Stimulated activated naive B cell treated with anti-CD40 and anti-IgM and Interleukin-4, amounts not matched to agents 10 μg/mL and 1 μg/mL and 100 μg/mL, for 72 hours (primary cell): ENCODE measurements at regions not wholly inside any gene's neighbourhood (a gene's known extent, or its start where the extent isn't known, plus 50 kb on each side); places are given as distances from the start of the nearest gene placed in this dataset.
"Not testable (repeated sequence)": the region's sequence is repeated elsewhere in the genome, so short reads cannot be mapped to it uniquely, and the experiment has no call there.

Experiments
- ATAC-seq, 2 donors: fragments of 150-1000 bp; cut with Tn5 transposase; replicated peaks; 2 replicates each; pipeline ENCODE4 v1.10.0; 2021; ENCODE audit warnings: moderate library complexity in 1 of 2
- DNase-seq: peaks from one replicate; pipeline ENCODE4 v3.0.0; 2021
- H3K27ac Mint-ChIP-seq: one replicate; pipeline ENCODE4 v1.8.0; 2022; ENCODE audit warnings: mild to moderate bottlenecking, mixed read lengths
- H3K27me3 Mint-ChIP-seq, 2 donors: one replicate each; pipeline ENCODE4 v1.8.0; 2022; ENCODE audit warnings: mixed read lengths in 2 of 2
- H3K36me3 Mint-ChIP-seq, 2 donors: one replicate each; pipeline ENCODE4 v1.8.0; 2022; ENCODE audit warnings: mixed read lengths in 2 of 2, mild to moderate bottlenecking in 1 of 2
- H3K4me1 Mint-ChIP-seq, 2 donors: one replicate each; pipeline ENCODE4 v1.8.0; 2022; ENCODE audit warnings: mixed read lengths in 2 of 2, mild to moderate bottlenecking in 1 of 2
- H3K4me3 Mint-ChIP-seq, 2 donors: one replicate each; pipeline ENCODE4 v1.8.0; 2022; ENCODE audit warnings: mild to moderate bottlenecking in 2 of 2, mixed read lengths in 2 of 2, moderate library complexity in 1 of 2
- H3K9me3 Mint-ChIP-seq, 2 donors: one replicate each; pipeline ENCODE4 v1.8.0; 2022; ENCODE audit warnings: mixed read lengths in 2 of 2, mild to moderate bottlenecking in 1 of 2

GRCh38 chr11:23423104-23423503 lies 562.8 kb upstream of the CCDC179 start:
- DNase-seq = no peak
- no peak for ATAC-seq
- Mint-ChIP-seq H3K27ac (no peak overlapping the region), H3K4me1 (no peaks in the 10 kb centered on the region), H3K27me3 (no peaks in the 10 kb centered on the region), H3K36me3 (no peaks in the 10 kb centered on the region), H3K4me3 (no peak overlapping the region), H3K9me3 (peaks cover 3 to 8% of the 10 kb centered on the region in 2 donors)

GRCh38 chr11:23423656-23424055 lies 563.4 kb upstream of the CCDC179 start:
- Mint-ChIP-seq H3K4me1 (no peaks in the 10 kb centered on the region), H3K27ac (no peak overlapping the region), H3K9me3 (peaks cover 3 to 8% of the 10 kb centered on the region in 2 donors), H3K36me3 (no peaks in the 10 kb centered on the region), H3K27me3 (no peaks in the 10 kb centered on the region), H3K4me3 (no peak overlapping the region)
- DNase-seq (no peak), ATAC-seq (no peak)

- H3K27ac Mint-ChIP-seq = no peak overlapping the region
- DNase-seq = no peak
- H3K9me3 Mint-ChIP-seq = peaks cover 5 to 13% of the 10 kb centered on the region in 2 donors
- H3K4me1 Mint-ChIP-seq = no peaks in the 10 kb centered on the region
- H3K36me3 Mint-ChIP-seq = no peaks in the 10 kb centered on the region
- H3K4me3 Mint-ChIP-seq = no peak overlapping the region
- no peaks in the 10 kb centered on the region for H3K27me3 Mint-ChIP-seq
- no peak for ATAC-seq
These were observed 565.1 kb upstream of the CCDC179 start for GRCh38 chr11:23425381-23425780.

GRCh38 chr11:23429569-23429968 lies 569.3 kb upstream of the CCDC179 start:
- Mint-ChIP-seq H3K4me1 (no peaks in the 10 kb centered on the region), H3K27me3 (no peaks in the 10 kb centered on the region), H3K27ac (no peak overlapping the region), H3K4me3 (no peak overlapping the region), H3K36me3 (no peaks in the 10 kb centered on the region), H3K9me3 (peaks cover 6 to 13% of the 10 kb centered on the region in 2 donors)
- no peak for ATAC-seq
- DNase-seq = no peak

- Mint-ChIP-seq H3K4me1 (no peaks in the 10 kb centered on the region), H3K9me3 (peaks cover 0 to 13% of the 10 kb centered on the region in 2 donors), H3K36me3 (no peaks in the 10 kb centered on the region), H3K4me3 (no peak overlapping the region), H3K27me3 (no peaks in the 10 kb centered on the region), H3K27ac (no peak overlapping the region)
- ATAC-seq (no peak), DNase-seq (no peak)
These were observed 593.2 kb upstream of the CCDC179 start for GRCh38 chr11:23453522-23453921.

GRCh38 chr11:23455321-23455891 lies 595.1 kb upstream of the CCDC179 start:
- H3K9me3 Mint-ChIP-seq = peaks cover 0 to 11% of the 10 kb centered on the region in 2 donors
- no peak overlapping the region for H3K4me3 Mint-ChIP-seq
- H3K27me3 Mint-ChIP-seq = no peaks in the 10 kb centered on the region
- H3K27ac Mint-ChIP-seq = no peak overlapping the region
- ATAC-seq = no peak
- no peak for DNase-seq
- H3K36me3 Mint-ChIP-seq = no peaks in the 10 kb centered on the region
- H3K4me1 Mint-ChIP-seq = no peaks in the 10 kb centered on the region

- no peaks in the 10 kb centered on the region for H3K27me3 Mint-ChIP-seq
- no peak for DNase-seq
- no peaks in the 10 kb centered on the region for H3K36me3 Mint-ChIP-seq
- H3K27ac Mint-ChIP-seq = no peak overlapping the region
- ATAC-seq = no peak
- H3K4me1 Mint-ChIP-seq = no peaks in the 10 kb centered on the region
- no peak overlapping the region for H3K4me3 Mint-ChIP-seq
- peaks cover 0 to 4% of the 10 kb centered on the region in 2 donors for H3K9me3 Mint-ChIP-seq
These were observed 597.4 kb upstream of the CCDC179 start for GRCh38 chr11:23457641-23458040.

GRCh38 chr11:23471878-23472277 lies 611.6 kb upstream of the CCDC179 start:
- Mint-ChIP-seq H3K36me3 (no peaks in the 10 kb centered on the region), H3K27me3 (no peaks in the 10 kb centered on the region), H3K4me1 (no peaks in the 10 kb centered on the region), H3K4me3 (no peak overlapping the region), H3K9me3 (no peaks in the 10 kb centered on the region), H3K27ac (no peak overlapping the region)
- DNase-seq (no peak), ATAC-seq (no peak)

GRCh38 chr11:23473782-23474181 lies 613.5 kb upstream of the CCDC179 start:
- H3K4me1 Mint-ChIP-seq = no peaks in the 10 kb centered on the region
- no peak overlapping the region for H3K27ac Mint-ChIP-seq
- no peaks in the 10 kb centered on the region for H3K36me3 Mint-ChIP-seq
- no peak for DNase-seq
- no peaks in the 10 kb centered on the region for H3K27me3 Mint-ChIP-seq
- no peak for ATAC-seq
- H3K9me3 Mint-ChIP-seq = no peaks in the 10 kb centered on the region
- no peak overlapping the region for H3K4me3 Mint-ChIP-seq

- no peak overlapping the region for H3K27ac Mint-ChIP-seq
- H3K9me3 Mint-ChIP-seq = peaks cover 0 to 3% of the 10 kb centered on the region in 2 donors
- H3K4me3 Mint-ChIP-seq = no peak overlapping the region
- H3K27me3 Mint-ChIP-seq = no peaks in the 10 kb centered on the region
- ATAC-seq = no peak
- H3K4me1 Mint-ChIP-seq = no peaks in the 10 kb centered on the region
- no peak for DNase-seq
- no peaks in the 10 kb centered on the region for H3K36me3 Mint-ChIP-seq
These were observed 620.5 kb upstream of the CCDC179 start for GRCh38 chr11:23480736-23481135.

- not testable (repeated sequence) for ATAC-seq, H3K36me3 Mint-ChIP-seq, H3K9me3 Mint-ChIP-seq, H3K4me3 Mint-ChIP-seq, H3K27me3 Mint-ChIP-seq, H3K27ac Mint-ChIP-seq, DNase-seq, H3K4me1 Mint-ChIP-seq
These were observed 623.9 kb upstream of the CCDC179 start for GRCh38 chr11:23484146-23484545.

GRCh38 chr11:23484618-23485017 lies 624.3 kb upstream of the CCDC179 start:
- not testable (repeated sequence) for H3K4me1 Mint-ChIP-seq, ATAC-seq, DNase-seq, H3K27me3 Mint-ChIP-seq, H3K36me3 Mint-ChIP-seq, H3K4me3 Mint-ChIP-seq, H3K27ac Mint-ChIP-seq, H3K9me3 Mint-ChIP-seq

- ATAC-seq = no peak
- H3K4me3 Mint-ChIP-seq = no peak overlapping the region
- no peaks in the 10 kb centered on the region for H3K4me1 Mint-ChIP-seq
- DNase-seq = no peak
- peaks cover 3 to 4% of the 10 kb centered on the region in 2 donors for H3K9me3 Mint-ChIP-seq
- H3K36me3 Mint-ChIP-seq = no peaks in the 10 kb centered on the region
- no peaks in the 10 kb centered on the region for H3K27me3 Mint-ChIP-seq
- H3K27ac Mint-ChIP-seq = no peak overlapping the region
These were observed 630.4 kb upstream of the CCDC179 start for GRCh38 chr11:23490557-23491235.

- Mint-ChIP-seq H3K36me3 (no peaks in the 10 kb centered on the region), H3K4me3 (no peak overlapping the region), H3K27ac (no peak overlapping the region), H3K27me3 (no peaks in the 10 kb centered on the region), H3K9me3 (no peaks in the 10 kb centered on the region), H3K4me1 (no peaks in the 10 kb centered on the region)
- no peak for DNase-seq
- ATAC-seq = no peak
These were observed 634.7 kb upstream of the CCDC179 start for GRCh38 chr11:23494981-23495380.

GRCh38 chr11:23496340-23496739 lies 636.1 kb upstream of the CCDC179 start:
- Mint-ChIP-seq H3K4me1 (no peaks in the 10 kb centered on the region), H3K9me3 (no peaks in the 10 kb centered on the region), H3K36me3 (no peaks in the 10 kb centered on the region), H3K4me3 (no peak overlapping the region), H3K27me3 (no peaks in the 10 kb centered on the region), H3K27ac (no peak overlapping the region)
- DNase-seq = no peak
- ATAC-seq = no peak
